Gastrocnemius medialis (tissue), 4 donors: ENCODE measurements at regions not wholly inside any gene's neighbourhood (a gene's known extent, or its start where the extent isn't known, plus 50 kb on each side); places are given as distances from the start of the nearest gene placed in this dataset.

ENCODE experiments used
- POLR2A ChIP-seq, 2 donors: fragments of 450-650 bp; IDR thresholded peaks; one replicate each; pipeline ENCODE4 v1.6.1; 2017; ENCODE audit warnings: antibody characterized with exemption in 2 of 2, mild to moderate bottlenecking in 2 of 2, moderate library complexity in 2 of 2
- TF ChIP-seq, protein P1 (sequence below), 5 experiments: fragments of 450-650 bp in 3 of 5; fragments of 200-600 bp in 2 of 5; sonication (generic) in 2 of 5; IDR thresholded peaks in 4 of 5; conservative IDR thresholded peaks in 1 of 5; 1 replicate in 4 of 5; 2 replicates in 1 of 5; pipeline ENCODE4 v1.5.1; 2016 to 2019; ENCODE audit warnings: antibody characterized with exemption in 5 of 5, mild to moderate bottlenecking in 3 of 5, moderate library complexity in 3 of 5

GRCh38 chr18:77651441-77651840 lies 401.8 kb downstream of the GALR1 start:
- no peak for TF ChIP-seq POLR2A (IDR thresholded peaks at IDR 0.05)
- TF ChIP-seq, protein P1, sequence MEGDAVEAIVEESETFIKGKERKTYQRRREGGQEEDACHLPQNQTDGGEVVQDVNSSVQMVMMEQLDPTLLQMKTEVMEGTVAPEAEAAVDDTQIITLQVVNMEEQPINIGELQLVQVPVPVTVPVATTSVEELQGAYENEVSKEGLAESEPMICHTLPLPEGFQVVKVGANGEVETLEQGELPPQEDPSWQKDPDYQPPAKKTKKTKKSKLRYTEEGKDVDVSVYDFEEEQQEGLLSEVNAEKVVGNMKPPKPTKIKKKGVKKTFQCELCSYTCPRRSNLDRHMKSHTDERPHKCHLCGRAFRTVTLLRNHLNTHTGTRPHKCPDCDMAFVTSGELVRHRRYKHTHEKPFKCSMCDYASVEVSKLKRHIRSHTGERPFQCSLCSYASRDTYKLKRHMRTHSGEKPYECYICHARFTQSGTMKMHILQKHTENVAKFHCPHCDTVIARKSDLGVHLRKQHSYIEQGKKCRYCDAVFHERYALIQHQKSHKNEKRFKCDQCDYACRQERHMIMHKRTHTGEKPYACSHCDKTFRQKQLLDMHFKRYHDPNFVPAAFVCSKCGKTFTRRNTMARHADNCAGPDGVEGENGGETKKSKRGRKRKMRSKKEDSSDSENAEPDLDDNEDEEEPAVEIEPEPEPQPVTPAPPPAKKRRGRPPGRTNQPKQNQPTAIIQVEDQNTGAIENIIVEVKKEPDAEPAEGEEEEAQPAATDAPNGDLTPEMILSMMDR (IDR thresholded peaks at IDR 0.05 in 4 of 5, conservative IDR thresholded peaks at IDR 0.05 in 1 of 5): no peak
